Lower lobe of right lung (tissue), 2 donors: ENCODE measurements at regions not wholly inside any gene's neighbourhood (a gene's known extent, or its start where the extent isn't known, plus 50 kb on each side); places are given as distances from the start of the nearest gene placed in this dataset.
A peak's percentile ranks its signal among the peaks of the same experiment; 100 is the strongest.

Source experiments
- ATAC-seq, 2 donors: fragments of 200-7000 bp; cut with Tn5 transposase; one replicate each; pipeline ENCODE4 v1.9.1; 2020 to 2022; ENCODE audit warnings: mild to moderate bottlenecking in 2 of 2, moderate library complexity in 2 of 2
- DNase-seq: peaks from one replicate; pipeline ENCODE4 v3.0.0-alpha.2; 2020
- H3K27ac ChIP-seq: fragments of 200-600 bp; one replicate; pipeline ENCODE4 v1.8.0; 2022
- H3K27me3 ChIP-seq: fragments of 200-600 bp; one replicate; pipeline ENCODE4 v1.8.0; 2022; ENCODE audit warnings: low read depth
- H3K36me3 ChIP-seq: fragments of 200-600 bp; one replicate; pipeline ENCODE4 v1.8.0; 2022; ENCODE audit warnings: mild to moderate bottlenecking
- H3K4me1 ChIP-seq: fragments of 200-600 bp; one replicate; pipeline ENCODE4 v1.8.0; 2022
- H3K4me3 ChIP-seq: fragments of 200-600 bp; one replicate; pipeline ENCODE4 v1.8.0; 2022; ENCODE audit warnings: mild to moderate bottlenecking
- H3K9me3 ChIP-seq: fragments of 200-600 bp; one replicate; pipeline ENCODE4 v1.8.0; 2022
- intact Hi-C: fragments of 100-400 bp; cut with DNase I; formaldehyde crosslinking; loops from one replicate; pipeline ENCODE4 v1.11.0; 2022
- TF ChIP-seq, protein P1 (sequence below): fragments of 200-600 bp; IDR thresholded peaks from one replicate; pipeline ENCODE4 v1.8.0; 2022; ENCODE audit warnings: antibody characterized with exemption, mild to moderate bottlenecking
- donor health status: DM: no; HTN: yes; CAD: no; lungs with severe emphysema.

DNA sequence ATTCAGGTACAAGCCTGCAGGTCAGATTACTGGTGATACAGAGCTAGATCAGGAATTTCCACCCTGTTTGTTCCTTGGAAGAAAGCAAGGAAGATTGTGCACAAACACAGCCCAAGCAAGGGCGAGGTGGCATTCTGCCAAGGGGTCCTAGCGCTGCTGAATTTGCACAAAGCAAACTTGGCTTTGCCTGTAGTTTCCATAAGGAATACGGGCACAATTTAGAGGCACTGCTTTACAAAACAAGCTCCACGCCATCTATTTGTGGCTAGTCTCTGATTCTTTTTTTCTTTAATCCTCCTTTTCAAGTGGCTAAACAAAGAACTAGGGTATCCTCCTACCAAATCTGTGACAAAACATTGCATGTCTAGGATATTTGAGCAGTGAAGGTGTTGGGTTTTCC, 195.5 kb upstream of the ACVR2A start:
- Histone ChIP-seq H3K27ac (no peak overlapping the region), H3K4me1 (no peaks in the 10 kb centered on the region), H3K27me3 (no peaks in the 10 kb centered on the region), H3K9me3 (no peaks in the 10 kb centered on the region), H3K4me3 (no peak overlapping the region), H3K36me3 (no peaks in the 10 kb centered on the region)
- intact Hi-C loops, result no loop called here
- ATAC-seq (no peak), DNase-seq (no peak)
- TF ChIP-seq, protein P1, sequence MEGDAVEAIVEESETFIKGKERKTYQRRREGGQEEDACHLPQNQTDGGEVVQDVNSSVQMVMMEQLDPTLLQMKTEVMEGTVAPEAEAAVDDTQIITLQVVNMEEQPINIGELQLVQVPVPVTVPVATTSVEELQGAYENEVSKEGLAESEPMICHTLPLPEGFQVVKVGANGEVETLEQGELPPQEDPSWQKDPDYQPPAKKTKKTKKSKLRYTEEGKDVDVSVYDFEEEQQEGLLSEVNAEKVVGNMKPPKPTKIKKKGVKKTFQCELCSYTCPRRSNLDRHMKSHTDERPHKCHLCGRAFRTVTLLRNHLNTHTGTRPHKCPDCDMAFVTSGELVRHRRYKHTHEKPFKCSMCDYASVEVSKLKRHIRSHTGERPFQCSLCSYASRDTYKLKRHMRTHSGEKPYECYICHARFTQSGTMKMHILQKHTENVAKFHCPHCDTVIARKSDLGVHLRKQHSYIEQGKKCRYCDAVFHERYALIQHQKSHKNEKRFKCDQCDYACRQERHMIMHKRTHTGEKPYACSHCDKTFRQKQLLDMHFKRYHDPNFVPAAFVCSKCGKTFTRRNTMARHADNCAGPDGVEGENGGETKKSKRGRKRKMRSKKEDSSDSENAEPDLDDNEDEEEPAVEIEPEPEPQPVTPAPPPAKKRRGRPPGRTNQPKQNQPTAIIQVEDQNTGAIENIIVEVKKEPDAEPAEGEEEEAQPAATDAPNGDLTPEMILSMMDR, result no peak

DNA sequence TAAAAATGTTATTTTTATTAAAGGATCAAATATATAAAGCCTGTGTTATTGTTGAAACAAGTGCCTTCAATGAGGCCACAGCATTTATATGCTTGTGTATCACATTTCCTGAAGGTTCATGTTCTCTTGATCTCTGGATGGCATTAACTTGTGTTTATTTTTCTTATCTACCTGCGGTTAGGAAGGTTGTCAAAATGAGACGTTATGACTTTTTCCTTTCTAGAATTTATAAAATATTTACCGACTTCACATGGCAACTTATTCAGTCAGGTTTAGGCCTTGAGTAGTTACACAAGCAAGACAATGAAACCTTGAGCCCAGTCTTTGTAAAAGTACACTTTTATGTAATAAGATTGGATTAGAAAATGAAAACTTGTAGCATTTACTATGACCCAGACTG, 196.4 kb upstream of the ACVR2A start:
- TF ChIP-seq, protein P1, result no peak
- peak in 1 of 2 donors; percentile 41 for ATAC-seq

DNA sequence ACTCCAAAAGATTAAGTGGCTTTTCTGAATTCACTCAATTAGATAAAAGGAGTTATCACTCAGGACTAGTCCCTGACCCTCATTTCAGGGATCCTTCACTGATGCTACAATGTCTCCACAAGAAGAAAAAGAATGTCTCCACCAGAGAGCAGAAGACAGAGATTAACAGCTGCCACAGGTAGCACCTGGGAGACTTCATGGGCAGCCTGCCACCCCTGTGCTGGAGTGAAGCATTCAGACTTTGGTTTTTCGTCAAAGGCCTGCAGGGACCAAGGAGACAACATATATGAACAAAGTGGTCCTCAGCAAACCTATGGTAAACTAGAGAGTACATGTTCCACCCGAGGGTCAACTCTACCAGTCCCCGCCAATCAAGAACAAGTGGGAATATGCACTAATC, 197.0 kb upstream of the ACVR2A start:
- Histone ChIP-seq H3K27me3 (no peaks in the 10 kb centered on the region), H3K4me1 (no peaks in the 10 kb centered on the region), H3K9me3 (no peaks in the 10 kb centered on the region), H3K4me3 (no peak overlapping the region), H3K27ac (no peak overlapping the region), H3K36me3 (no peaks in the 10 kb centered on the region)
- TF ChIP-seq, protein P1, result no peak
- DNase-seq, result no peak
- intact Hi-C loops, result no loop called here
- no peak for ATAC-seq

More for the DNA sequence above, 196.4 kb upstream of the ACVR2A start:
- Histone ChIP-seq H3K36me3 (no peaks in the 10 kb centered on the region), H3K4me3 (no peak overlapping the region), H3K9me3 (no peaks in the 10 kb centered on the region), H3K4me1 (no peaks in the 10 kb centered on the region), H3K27ac (no peak overlapping the region), H3K27me3 (no peaks in the 10 kb centered on the region)
- intact Hi-C loops, result no loop called here
- no peak for DNase-seq

DNA sequence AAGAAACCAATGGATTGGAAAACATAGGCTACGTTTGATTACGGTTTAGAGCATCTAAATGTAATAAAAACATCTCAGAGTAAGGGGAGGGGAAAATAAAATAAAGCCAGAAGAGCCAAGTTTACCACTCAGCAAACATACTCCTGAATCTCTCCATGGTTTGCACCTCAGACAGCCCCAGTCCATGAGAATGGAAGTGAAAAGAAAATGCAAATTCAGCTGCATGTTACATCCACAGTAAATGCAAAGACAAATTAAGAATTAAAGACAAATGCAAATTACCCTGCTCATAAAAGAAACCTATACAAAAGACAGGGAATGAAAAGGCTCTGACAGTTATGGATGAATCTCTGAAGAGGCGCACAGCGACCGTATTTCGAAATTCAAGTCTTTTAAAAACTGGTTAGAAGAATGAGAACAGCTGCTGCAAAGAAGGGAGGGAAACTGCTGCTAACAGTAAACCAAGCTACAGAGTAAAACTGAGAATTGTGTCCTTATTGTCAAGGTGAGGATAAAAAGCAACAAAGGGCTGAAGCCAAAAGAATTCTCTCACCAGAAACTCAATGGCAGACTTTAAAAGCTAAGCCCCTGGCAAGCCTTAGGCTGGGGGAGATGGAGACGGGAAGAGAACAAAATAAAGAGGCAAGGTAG, 197.9 kb upstream of the ACVR2A start:
- no peak overlapping the region for H3K27ac ChIP-seq
- no peaks in the 10 kb centered on the region for H3K4me1 ChIP-seq
- H3K27me3 ChIP-seq, result no peaks in the 10 kb centered on the region
- H3K36me3 ChIP-seq, result no peaks in the 10 kb centered on the region
- H3K9me3 ChIP-seq, result no peaks in the 10 kb centered on the region
- no peak for ATAC-seq
- DNase-seq, result no peak
- no peak overlapping the region for H3K4me3 ChIP-seq
- intact Hi-C loops, result no loop called here
- TF ChIP-seq, protein P1, result no peak

DNA sequence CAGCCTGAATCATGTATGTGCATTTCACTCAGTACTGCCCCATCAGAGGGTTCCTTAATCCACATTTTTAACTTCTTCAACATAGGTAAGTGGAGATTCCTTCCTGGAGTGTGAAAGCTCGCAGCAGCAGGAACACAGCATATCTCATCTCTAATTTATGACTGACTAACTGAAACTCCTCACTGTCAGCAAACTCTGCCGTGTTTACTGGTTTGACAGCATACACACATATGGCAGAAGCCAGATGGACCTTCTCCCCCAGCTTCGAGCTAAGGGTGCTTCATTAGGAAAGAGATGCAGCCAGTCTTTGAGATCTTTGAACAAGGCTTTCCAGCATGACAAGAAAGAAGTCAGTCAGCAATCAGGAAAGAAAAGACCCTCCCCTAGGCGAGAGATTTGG, 200.3 kb upstream of the ACVR2A start:
- ATAC-seq, result no peak
- no peaks in the 10 kb centered on the region for H3K9me3 ChIP-seq
- no peaks in the 10 kb centered on the region for H3K36me3 ChIP-seq
- intact Hi-C loops, result no loop called here
- H3K4me3 ChIP-seq, result no peak overlapping the region
- TF ChIP-seq, protein P1, result no peak
- DNase-seq, result no peak
- H3K4me1 ChIP-seq, result no peaks in the 10 kb centered on the region
- H3K27me3 ChIP-seq, result no peaks in the 10 kb centered on the region
- H3K27ac ChIP-seq, result no peak overlapping the region
